HCT116 (cell line): ENCODE measurements at regions not wholly inside any gene's neighbourhood (a gene's known extent, or its start where the extent isn't known, plus 50 kb on each side); places are given as distances from the start of the nearest gene placed in this dataset.

Source experiments
- ATAC-seq: fragments of 200-7000 bp; cut with Tn5 transposase; 2 replicates; pipeline ENCODE4 v1.9.1; 2020; ENCODE audit warnings: mild to moderate bottlenecking, moderate library complexity
- BruUV-seq: library from RNA; stranded (reverse); fragments of 400-500 nt; replicated peaks from 2 replicates; lab custom pipeline; 2021; lab: Mats Ljungman, UMichigan
- CTCF ChIA-PET: fragments of 300-600 bp; sonication (Branson Sonifier 250); formaldehyde crosslinking; loops from one replicate; lab custom pipeline; 2021; ENCODE audit warnings: antibody characterized with exemption; lab: Charles Lee
- POLR2A ChIA-PET: fragments of 300-600, 350-600 bp; sonication (Branson Sonifier 250); formaldehyde crosslinking; loops from one replicate; lab custom pipeline; 2021; ENCODE audit warnings: antibody characterized with exemption; lab: Charles Lee
- RAD21 ChIA-PET, 2 experiments: fragments of 300-600 bp; sonication (Branson Sonifier 250); formaldehyde crosslinking; loops; one replicate each; lab custom pipeline; 2023; ENCODE audit warnings: low total read pairs in 2 of 2; ENCODE audit not compliant: uncharacterized antibody in 2 of 2, unreplicated experiment in 2 of 2, low non-redundant PET in 1 of 2; lab: Charles Lee
- DNase-seq: peaks from one replicate; pipeline ENCODE4 v3.0.0-alpha.2; 2010; ENCODE audit warnings: low read depth, low spot score
- H2AFZ ChIP-seq: fragments of 200-600 bp; shearing (Covaris generic), sonication (generic); 2 replicates; pipeline ENCODE4 v1.6.1; 2017; ENCODE audit warnings: low read depth, mixed run types, mixed read lengths, antibody characterized with exemption, low read length; ENCODE audit not compliant: poor library complexity, severe bottlenecking
- H3K27ac ChIP-seq: 2 replicates; pipeline ENCODE4 v1.5.1; 2012; ENCODE audit warnings: low read depth, low read length
- H3K27me3 ChIP-seq: fragments of 200-600 bp; sonication (generic); 2 replicates; pipeline ENCODE4 v1.6.1; 2016; ENCODE audit warnings: mixed run types, low read length, mixed read lengths; ENCODE audit not compliant: insufficient read depth
- H3K36me3 ChIP-seq, 2 experiments: fragments of 200-500 bp in 1 of 2; fragments of 200-600 bp in 1 of 2; sonication (Bioruptor generic) in 1 of 2; sonication (generic) in 1 of 2; 2 replicates each; pipeline versions ENCODE4 v1.5.1 to v1.6.1; 2014 to 2016; ENCODE audit warnings: low read length in 2 of 2, inconsistent platforms in 1 of 2, mixed read lengths in 1 of 2, mixed run types in 1 of 2; ENCODE audit not compliant: insufficient read depth in 2 of 2, control insufficient read depth in 1 of 2
- H3K4me1 ChIP-seq, 2 experiments: fragments of 200-600 bp in 1 of 2; sonication (generic) in 1 of 2; 2 replicates each; pipeline versions ENCODE4 v1.5.1 to v1.6.1; 2012 to 2017; ENCODE audit warnings: low read length in 2 of 2, inconsistent platforms in 1 of 2, mild to moderate bottlenecking in 1 of 2, mixed read lengths in 1 of 2, mixed run types in 1 of 2, moderate library complexity in 1 of 2; ENCODE audit not compliant: insufficient read depth in 2 of 2, control insufficient read depth in 1 of 2
- H3K4me2 ChIP-seq: fragments of 200-600 bp; sonication (generic); 2 replicates; pipeline ENCODE4 v1.6.1; 2017; ENCODE audit warnings: mixed run types, low read length, mixed read lengths
- H3K4me3 ChIP-seq, 2 experiments: fragments of 200-600 bp in 1 of 2; sonication (generic) in 1 of 2; replicated peaks in 1 of 2; 2 replicates each; pipeline ENCODE4 v1.5.1; 2011 to 2016; ENCODE audit warnings: low read length in 2 of 2, control low read depth in 1 of 2, low read depth in 1 of 2, mild to moderate bottlenecking in 1 of 2, mixed read lengths in 1 of 2, mixed run types in 1 of 2
- H3K79me2 ChIP-seq: fragments of 200-600 bp; sonication (generic); 2 replicates; pipeline ENCODE4 v1.6.1; 2017; ENCODE audit warnings: mild to moderate bottlenecking, mixed run types, low read length, moderate library complexity, mixed read lengths; ENCODE audit not compliant: insufficient read depth
- H3K9ac ChIP-seq: fragments of 200-600 bp; sonication (generic); 2 replicates; pipeline ENCODE4 v1.6.1; 2016; ENCODE audit warnings: low read length, mixed read lengths
- H3K9me2 ChIP-seq: fragments of 200-600 bp; sonication (generic), shearing (Covaris generic); 2 replicates; pipeline ENCODE4 v1.6.1; 2017; ENCODE audit warnings: mixed run types, mild to moderate bottlenecking, moderate library complexity; ENCODE audit not compliant: insufficient read depth
- H3K9me3 ChIP-seq, 2 experiments: fragments of 200-500 bp in 1 of 2; fragments of 200-600 bp in 1 of 2; sonication (Bioruptor generic) in 1 of 2; sonication (generic) in 1 of 2; 2 replicates each; pipeline ENCODE4 v1.6.1; 2014 to 2017; ENCODE audit warnings: low read length in 2 of 2, mixed read lengths in 2 of 2, inconsistent platforms in 1 of 2, low read depth in 1 of 2, mild to moderate bottlenecking in 1 of 2, mixed run types in 1 of 2, moderate library complexity in 1 of 2; ENCODE audit not compliant: control insufficient read depth in 1 of 2, insufficient read depth in 1 of 2
- H4K20me1 ChIP-seq: fragments of 200-600 bp; sonication (generic), shearing (Covaris generic); 2 replicates; pipeline ENCODE4 v1.6.1; 2017; ENCODE audit warnings: mixed run types, mild to moderate bottlenecking, moderate library complexity; ENCODE audit not compliant: insufficient read depth
- CEBPB ChIP-seq: IDR thresholded peaks from 2 replicates; pipeline ENCODE4 v1.6.1; 2012; ENCODE audit warnings: low read depth
- CTCF ChIP-seq, 3 experiments: fragments of 200-600 bp in 1 of 3; sonication (generic) in 1 of 3; IDR thresholded peaks in 2 of 3; conservative IDR thresholded peaks in 1 of 3; 2 replicates each; pipeline ENCODE4 v1.5.1; 2012 to 2017; ENCODE audit warnings: low read depth in 2 of 3, low read length in 2 of 3, antibody characterized with exemption in 1 of 3, borderline replicate concordance in 1 of 3, control low read depth in 1 of 3, mild to moderate bottlenecking in 1 of 3, mixed read lengths in 1 of 3, mixed run types in 1 of 3, moderate library complexity in 1 of 3; ENCODE audit not compliant: insufficient read depth in 1 of 3
- EGR1 ChIP-seq: IDR thresholded peaks from 2 replicates; pipeline ENCODE4 v1.6.1; 2012; ENCODE audit warnings: low read depth
- ELF1 ChIP-seq: IDR thresholded peaks from 2 replicates; pipeline ENCODE4 v1.6.1; 2012; ENCODE audit warnings: low read depth, borderline replicate concordance
- EZH2phosphoT487 ChIP-seq: fragments of 200-600 bp; IDR thresholded peaks from 2 replicates; pipeline ENCODE4 v1.6.1; 2018; ENCODE audit warnings: antibody characterized with exemption, borderline replicate concordance
- POLR2A ChIP-seq: IDR thresholded peaks from 2 replicates; pipeline ENCODE4 v1.7.0; 2011; ENCODE audit warnings: borderline replicate concordance; ENCODE audit not compliant: insufficient read depth, insufficient read length; ENCODE audit errors: extremely low read depth
- RAD21 ChIP-seq: IDR thresholded peaks from 2 replicates; pipeline ENCODE4 v1.6.1; 2012; ENCODE audit warnings: low read depth, mild to moderate bottlenecking
- REST ChIP-seq: IDR thresholded peaks from 2 replicates; pipeline ENCODE4 v1.6.1; 2012; ENCODE audit warnings: low read depth
- SP1 ChIP-seq: IDR thresholded peaks from 2 replicates; pipeline ENCODE4 v1.6.1; 2012; ENCODE audit warnings: low read depth
- TCF7L2 ChIP-seq: IDR thresholded peaks from 2 replicates; pipeline ENCODE4 v1.7.0; 2011; ENCODE audit warnings: borderline replicate concordance, inconsistent platforms; ENCODE audit not compliant: insufficient read depth, insufficient read length; ENCODE audit errors: extremely low read depth
- ZBTB33 ChIP-seq: IDR thresholded peaks from 2 replicates; pipeline ENCODE4 v1.6.1; 2011; ENCODE audit warnings: mild to moderate bottlenecking, low read length, moderate library complexity; ENCODE audit not compliant: insufficient replicate concordance; ENCODE audit errors: extremely low read depth
- ZNF274 ChIP-seq: fragments of 200-500 bp; sonication (Bioruptor generic); IDR thresholded peaks from 2 replicates; pipeline ENCODE4 v1.6.1; 2014; ENCODE audit warnings: mild to moderate bottlenecking, low read depth, low read length, inconsistent platforms
- intact Hi-C: fragments of 100-400 bp; cut with micrococcal nuclease; formaldehyde crosslinking; loops from 2 replicates; pipeline ENCODE4 v1.10.0; 2022

- no peaks in the 10 kb centered on the region for H4K20me1 ChIP-seq
- H3K36me3 ChIP-seq, result no peaks in the 10 kb centered on the region
- no peaks in the 10 kb centered on the region for H3K9me3 ChIP-seq
- H3K9ac ChIP-seq, result no peak overlapping the region
- ChIA-PET RAD21 (no interaction called here), POLR2A (no interaction called here), CTCF (no interaction called here)
- intact Hi-C loops, result no loop called here
- H3K27ac ChIP-seq, result no peak overlapping the region
- H2AFZ ChIP-seq, result no peak overlapping the region
- H3K4me3 ChIP-seq, result no peak overlapping the region
- no peaks in the 10 kb centered on the region for H3K79me2 ChIP-seq
- H3K9me2 ChIP-seq, result no peaks in the 10 kb centered on the region
- DNase-seq, result no peak
- H3K4me2 ChIP-seq, result no peak overlapping the region
- no TSS peak for BruUV-seq
- ATAC-seq, result no peak
- TF ChIP-seq POLR2A (no peak), EZH2phosphoT487 (no peak), TCF7L2 (no peak), ELF1 (no peak), RAD21 (no peak), EGR1 (no peak), SP1 (no peak), REST (no peak), CEBPB (no peak), ZNF274 (no peak), ZBTB33 (no peak), CTCF (IDR thresholded peaks at IDR 0.05 in 2 of 3, conservative IDR thresholded peaks at IDR 0.05 in 1 of 3; ENCODE audit: borderline replicate concordance in 1 of 3, insufficient read depth in 1 of 3, low read depth in 2 of 3, low read length in 2 of 3) (no peak)
- no peaks in the 10 kb centered on the region for H3K4me1 ChIP-seq
- H3K27me3 ChIP-seq, result 0 out of 2 replicates have a peak, but pooled peaks cover 3% of the 10 kb centered on the region
These were observed 222.7 kb downstream of the SHOX start for GRCh38 chrX:853304-853703.
